ENCODE measurements at regions not wholly inside any gene's neighbourhood (a gene's known extent, or its start where the extent isn't known, plus 50 kb on each side); places are given as distances from the start of the nearest gene placed in this dataset.

- H3K4me3 ChIP-seq (ENCODE audit: control insufficient read depth in 2 of 3, extremely low read depth in 1 of 3, insufficient read depth in 2 of 3, low read depth in 1 of 3, low read length in 3 of 3) = no peak overlapping the region
- H3K27ac ChIP-seq (ENCODE audit: control insufficient read depth, insufficient read depth, low read length) = no peak overlapping the region
- no peak overlapping the region for H3K4me2 ChIP-seq (ENCODE audit: control insufficient read depth, extremely low read depth, insufficient read depth, low read depth, low read length)
- no peak overlapping the region for H2AFZ ChIP-seq (ENCODE audit: control insufficient read depth, low read length)
- H4K20me1 ChIP-seq (ENCODE audit: control insufficient read depth, extremely low read depth, insufficient read depth, low read length) = no peaks in the 10 kb centered on the region
- TF ChIP-seq CTCF (optimal IDR thresholded peaks at IDR 0.05 in 1 of 3, IDR thresholded peaks at IDR 0.05 in 1 of 3, conservative IDR thresholded peaks at IDR 0.05 in 1 of 3; ENCODE audit: extremely low read depth in 1 of 3, insufficient read depth in 2 of 3, low read length in 3 of 3) = no peak
- no peak for TF ChIP-seq EZH2 (IDR thresholded peaks at IDR 0.05; ENCODE audit: low read length)
- FAIRE-seq = peak; percentile 41
- no peaks in the 10 kb centered on the region for H3K27me3 ChIP-seq (ENCODE audit: control insufficient read depth, extremely low read depth, insufficient read depth, low read length)
- no peak overlapping the region for H3K9ac ChIP-seq (ENCODE audit: control insufficient read depth, extremely low read depth, insufficient read depth, low read length)
- no peaks in the 10 kb centered on the region for H3K79me2 ChIP-seq (ENCODE audit: control insufficient read depth, insufficient read depth, low read length)
- H3K4me1 ChIP-seq (ENCODE audit: control insufficient read depth, extremely low read depth, insufficient read depth, low read length) = no peaks in the 10 kb centered on the region
- H3K9me1 ChIP-seq (ENCODE audit: control insufficient read depth, extremely low read depth, insufficient read depth, low read length) = no peaks in the 10 kb centered on the region
- no peak for DNase-seq (ENCODE audit: low read depth, low spot score)
- no peaks in the 10 kb centered on the region for H3K36me3 ChIP-seq (ENCODE audit: control insufficient read depth in 2 of 2, extremely low read depth in 1 of 2, insufficient read depth in 2 of 2, low read length in 2 of 2)
- H3K9me3 ChIP-seq (ENCODE audit: control insufficient read depth, low read depth, low read length) = no peaks in the 10 kb centered on the region
- dilution Hi-C loops (cut with MboI; ENCODE audit: extremely low pct_ligation_motif_present, low sequenced_read_pairs) = no loop called here
Measured at GRCh38 chr7:24039991-24040624, 243.9 kb upstream of the NPY start.

GRCh38 chr7:24042028-24042427 is 242.0 kb upstream of the NPY start:
- H3K4me1 ChIP-seq (ENCODE audit: control insufficient read depth, extremely low read depth, insufficient read depth, low read length) = no peaks in the 10 kb centered on the region
- no peaks in the 10 kb centered on the region for H3K9me3 ChIP-seq (ENCODE audit: control insufficient read depth, low read depth, low read length)
- no peaks in the 10 kb centered on the region for H3K36me3 ChIP-seq (ENCODE audit: control insufficient read depth in 2 of 2, extremely low read depth in 1 of 2, insufficient read depth in 2 of 2, low read length in 2 of 2)
- H3K27ac ChIP-seq (ENCODE audit: control insufficient read depth, insufficient read depth, low read length) = no peak overlapping the region
- no peak for FAIRE-seq
- no peaks in the 10 kb centered on the region for H3K79me2 ChIP-seq (ENCODE audit: control insufficient read depth, insufficient read depth, low read length)
- H4K20me1 ChIP-seq (ENCODE audit: control insufficient read depth, extremely low read depth, insufficient read depth, low read length) = no peaks in the 10 kb centered on the region
- dilution Hi-C loops (cut with MboI; ENCODE audit: extremely low pct_ligation_motif_present, low sequenced_read_pairs) = no loop called here
- no peaks in the 10 kb centered on the region for H3K9me1 ChIP-seq (ENCODE audit: control insufficient read depth, extremely low read depth, insufficient read depth, low read length)
- no peak for DNase-seq (ENCODE audit: low read depth, low spot score)
- H3K4me2 ChIP-seq (ENCODE audit: control insufficient read depth, extremely low read depth, insufficient read depth, low read depth, low read length) = no peak overlapping the region
- TF ChIP-seq CTCF (optimal IDR thresholded peaks at IDR 0.05 in 1 of 3, IDR thresholded peaks at IDR 0.05 in 1 of 3, conservative IDR thresholded peaks at IDR 0.05 in 1 of 3; ENCODE audit: extremely low read depth in 1 of 3, insufficient read depth in 2 of 3, low read length in 3 of 3) = no peak
- no peak for TF ChIP-seq EZH2 (IDR thresholded peaks at IDR 0.05; ENCODE audit: low read length)
- H2AFZ ChIP-seq (ENCODE audit: control insufficient read depth, low read length) = no peak overlapping the region
- H3K27me3 ChIP-seq (ENCODE audit: control insufficient read depth, extremely low read depth, insufficient read depth, low read length) = no peaks in the 10 kb centered on the region
- no peak overlapping the region for H3K4me3 ChIP-seq (ENCODE audit: control insufficient read depth in 2 of 3, extremely low read depth in 1 of 3, insufficient read depth in 2 of 3, low read depth in 1 of 3, low read length in 3 of 3)
- no peak overlapping the region for H3K9ac ChIP-seq (ENCODE audit: control insufficient read depth, extremely low read depth, insufficient read depth, low read length)
